Osteoblast (primary cell): ENCODE measurements at regions not wholly inside any gene's neighbourhood (a gene's known extent, or its start where the extent isn't known, plus 50 kb on each side); places are given as distances from the start of the nearest gene placed in this dataset.

ENCODE experiments used
- DNase-seq: peaks from one replicate; pipeline ENCODE4 v3.0.0; 2011; ENCODE audit warnings: low spot score, mixed read lengths; ENCODE audit not compliant: insufficient read length; ENCODE audit errors: missing footprints
- H2AFZ ChIP-seq: 2 replicates; pipeline ENCODE4 v1.6.0; 2011; ENCODE audit warnings: mild to moderate bottlenecking, low read length
- H3K27ac ChIP-seq: 2 replicates; pipeline ENCODE4 v1.5.1; 2011; ENCODE audit warnings: mild to moderate bottlenecking, low read depth, low read length, moderate library complexity
- H3K27me3 ChIP-seq: 2 replicates; pipeline ENCODE4 v1.6.0; 2012; ENCODE audit warnings: mild to moderate bottlenecking, control low read depth, inconsistent platforms, low read length, moderate library complexity; ENCODE audit not compliant: insufficient read depth
- H3K36me3 ChIP-seq: 2 replicates; pipeline ENCODE4 v1.5.1; 2011; ENCODE audit warnings: mild to moderate bottlenecking, low read length, control low read depth, moderate library complexity; ENCODE audit not compliant: insufficient read depth
- H3K4me1 ChIP-seq: 2 replicates; pipeline ENCODE4 v1.5.1; 2011; ENCODE audit warnings: mild to moderate bottlenecking, low read length, control low read depth, moderate library complexity; ENCODE audit not compliant: insufficient read depth
- H3K4me2 ChIP-seq: 2 replicates; pipeline ENCODE4 v1.6.0; 2011; ENCODE audit warnings: mild to moderate bottlenecking, low read length; ENCODE audit not compliant: insufficient read depth
- H3K4me3 ChIP-seq: fragments of 200-600 bp; sonication (generic); 3 replicates; pipeline ENCODE4 v1.5.1; 2012; ENCODE audit warnings: mild to moderate bottlenecking, low read length, inconsistent platforms; ENCODE audit not compliant: insufficient read depth
- H3K79me2 ChIP-seq: 2 replicates; pipeline ENCODE4 v1.6.0; 2012; ENCODE audit warnings: mild to moderate bottlenecking, low read length, control low read depth, inconsistent platforms; ENCODE audit not compliant: insufficient read depth
- H3K9me3 ChIP-seq: 2 replicates; pipeline ENCODE4 v1.5.1; 2011; ENCODE audit warnings: low read depth, low read length, control low read depth
- H4K20me1 ChIP-seq: 2 replicates; pipeline ENCODE4 v1.6.0; 2012; ENCODE audit warnings: mild to moderate bottlenecking, low read length, control low read depth; ENCODE audit not compliant: insufficient read depth
- TF ChIP-seq, protein P1 (sequence below): IDR thresholded peaks from 2 replicates; pipeline ENCODE4 v1.5.1; 2011; ENCODE audit warnings: mild to moderate bottlenecking, low read depth, low read length, moderate library complexity; ENCODE audit errors: extremely low read depth

- Histone ChIP-seq H3K27ac (no peak overlapping the region), H4K20me1 (no peaks in the 10 kb centered on the region), H3K79me2 (no peaks in the 10 kb centered on the region), H3K4me3 (no peak overlapping the region), H3K4me1 (no peaks in the 10 kb centered on the region), H3K4me2 (no peak overlapping the region), H3K36me3 (no peaks in the 10 kb centered on the region), H2AFZ (no peak overlapping the region), H3K9me3 (peaks cover 2% of the 10 kb centered on the region), H3K27me3 (no peaks in the 10 kb centered on the region)
- TF ChIP-seq, protein P1, sequence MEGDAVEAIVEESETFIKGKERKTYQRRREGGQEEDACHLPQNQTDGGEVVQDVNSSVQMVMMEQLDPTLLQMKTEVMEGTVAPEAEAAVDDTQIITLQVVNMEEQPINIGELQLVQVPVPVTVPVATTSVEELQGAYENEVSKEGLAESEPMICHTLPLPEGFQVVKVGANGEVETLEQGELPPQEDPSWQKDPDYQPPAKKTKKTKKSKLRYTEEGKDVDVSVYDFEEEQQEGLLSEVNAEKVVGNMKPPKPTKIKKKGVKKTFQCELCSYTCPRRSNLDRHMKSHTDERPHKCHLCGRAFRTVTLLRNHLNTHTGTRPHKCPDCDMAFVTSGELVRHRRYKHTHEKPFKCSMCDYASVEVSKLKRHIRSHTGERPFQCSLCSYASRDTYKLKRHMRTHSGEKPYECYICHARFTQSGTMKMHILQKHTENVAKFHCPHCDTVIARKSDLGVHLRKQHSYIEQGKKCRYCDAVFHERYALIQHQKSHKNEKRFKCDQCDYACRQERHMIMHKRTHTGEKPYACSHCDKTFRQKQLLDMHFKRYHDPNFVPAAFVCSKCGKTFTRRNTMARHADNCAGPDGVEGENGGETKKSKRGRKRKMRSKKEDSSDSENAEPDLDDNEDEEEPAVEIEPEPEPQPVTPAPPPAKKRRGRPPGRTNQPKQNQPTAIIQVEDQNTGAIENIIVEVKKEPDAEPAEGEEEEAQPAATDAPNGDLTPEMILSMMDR: no peak
- DNase-seq: no peak
Observed at GRCh38 chr7:52685333-52685732, 350.1 kb upstream of the POM121L12 start.

DNA sequence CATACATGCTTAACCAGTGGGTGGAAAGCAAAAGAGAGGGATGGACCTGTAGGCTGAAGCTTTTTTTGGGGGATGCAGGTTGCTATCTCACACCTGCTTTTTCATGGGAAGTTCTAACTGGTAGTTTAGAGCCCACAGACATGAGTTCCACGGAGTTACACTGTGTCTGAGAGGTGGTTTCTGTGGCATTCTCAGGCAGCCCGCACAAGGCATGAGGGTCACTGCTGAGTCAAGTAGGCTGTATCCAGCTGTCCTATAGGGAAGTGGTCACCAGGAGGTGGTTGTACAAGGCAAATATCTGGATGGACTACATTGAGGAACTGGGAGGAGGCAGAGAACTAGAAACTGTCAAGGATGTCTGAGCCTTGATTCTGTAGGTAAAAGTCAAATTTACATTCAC is 351.0 kb upstream of the POM121L12 start:
- H3K4me3 ChIP-seq: no peak overlapping the region
- no peaks in the 10 kb centered on the region for H3K79me2 ChIP-seq
- H3K27ac ChIP-seq: no peak overlapping the region
- H3K4me1 ChIP-seq: no peaks in the 10 kb centered on the region
- H2AFZ ChIP-seq: no peak overlapping the region
- TF ChIP-seq, protein P1: no peak
- no peaks in the 10 kb centered on the region for H3K36me3 ChIP-seq
- H3K9me3 ChIP-seq: peaks cover 2% of the 10 kb centered on the region
- H4K20me1 ChIP-seq: no peaks in the 10 kb centered on the region
- no peak for DNase-seq
- H3K27me3 ChIP-seq: no peaks in the 10 kb centered on the region
- no peak overlapping the region for H3K4me2 ChIP-seq

DNA sequence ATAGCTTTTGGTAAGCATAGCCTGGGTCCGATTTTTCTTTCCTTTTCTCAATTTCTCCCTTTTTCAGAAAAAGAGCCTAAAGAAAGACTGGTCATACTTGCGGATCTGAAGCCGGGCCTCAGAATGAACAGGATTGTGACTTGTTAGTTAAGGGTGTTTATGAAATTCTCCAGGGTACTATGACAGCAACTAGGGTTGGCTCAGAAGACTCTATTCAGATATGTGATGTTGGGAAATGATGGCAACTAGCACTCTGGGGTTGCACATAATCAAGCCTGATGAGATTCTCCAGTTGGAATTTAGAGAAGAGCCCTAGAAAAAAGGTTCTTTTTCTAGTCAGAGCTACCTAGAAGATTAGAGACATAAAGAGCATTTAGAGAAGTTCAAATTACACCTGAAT is 352.4 kb upstream of the POM121L12 start:
- Histone ChIP-seq H3K27ac (no peak overlapping the region), H2AFZ (no peak overlapping the region), H3K9me3 (peaks cover 2% of the 10 kb centered on the region), H3K4me3 (no peak overlapping the region), H3K79me2 (no peaks in the 10 kb centered on the region), H3K36me3 (no peaks in the 10 kb centered on the region), H3K4me1 (no peaks in the 10 kb centered on the region), H4K20me1 (no peaks in the 10 kb centered on the region), H3K27me3 (no peaks in the 10 kb centered on the region), H3K4me2 (no peak overlapping the region)
- DNase-seq: no peak
- TF ChIP-seq, protein P1: no peak

DNA sequence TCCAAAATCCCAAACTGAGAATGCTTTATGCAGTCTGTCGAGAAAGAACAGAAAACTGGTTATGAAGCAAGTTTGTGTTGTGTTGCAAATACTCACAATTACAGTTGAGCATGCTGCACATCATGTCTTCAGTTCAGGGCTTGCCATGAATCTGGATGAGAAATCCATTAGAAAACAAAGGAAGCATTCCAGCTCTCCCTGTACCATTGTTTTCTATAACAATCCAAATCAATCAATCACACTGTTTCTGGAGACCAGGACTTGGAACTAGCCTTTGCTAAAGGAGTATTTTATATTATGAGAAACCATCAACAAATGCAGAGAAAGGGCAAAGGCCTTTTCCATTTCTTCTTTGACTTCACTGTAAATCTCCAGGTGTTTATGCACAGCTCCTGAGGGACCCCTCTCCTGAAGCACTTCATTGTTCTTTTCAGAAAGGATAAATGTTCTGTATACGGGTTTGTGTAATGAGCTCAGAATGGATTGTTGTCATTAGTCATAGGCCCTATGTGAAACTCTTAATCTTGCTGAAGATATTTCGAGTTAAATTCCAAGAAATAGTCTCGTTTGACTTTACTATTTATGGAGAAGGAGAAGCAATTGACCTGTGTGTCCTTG is 364.7 kb upstream of the POM121L12 start:
- H3K27ac ChIP-seq: no peak overlapping the region
- H3K4me2 ChIP-seq: no peak overlapping the region
- no peaks in the 10 kb centered on the region for H3K4me1 ChIP-seq
- H3K36me3 ChIP-seq: no peaks in the 10 kb centered on the region
- H2AFZ ChIP-seq: no peak overlapping the region
- H3K4me3 ChIP-seq: no peak overlapping the region
- DNase-seq: no peak
- no peaks in the 10 kb centered on the region for H3K79me2 ChIP-seq
- no peaks in the 10 kb centered on the region for H4K20me1 ChIP-seq
- no peaks in the 10 kb centered on the region for H3K27me3 ChIP-seq
- peaks cover 3% of the 10 kb centered on the region for H3K9me3 ChIP-seq
- TF ChIP-seq, protein P1: no peak
